HG03108 (cell line): ENCODE measurements at regions not wholly inside any gene's neighbourhood (a gene's known extent, or its start where the extent isn't known, plus 50 kb on each side); places are given as distances from the start of the nearest gene placed in this dataset.
"Not testable (repeated sequence)": the region's sequence is repeated elsewhere in the genome, so short reads cannot be mapped to it uniquely, and the experiment has no call there.

ENCODE experiments used
- ATAC-seq: cut with Tn5 transposase; IDR thresholded peaks from one replicate; pipeline ENCODE4 v1.9.1; 2021; ENCODE audit warnings: moderate library complexity; ENCODE audit not compliant: unreplicated experiment

DNA sequence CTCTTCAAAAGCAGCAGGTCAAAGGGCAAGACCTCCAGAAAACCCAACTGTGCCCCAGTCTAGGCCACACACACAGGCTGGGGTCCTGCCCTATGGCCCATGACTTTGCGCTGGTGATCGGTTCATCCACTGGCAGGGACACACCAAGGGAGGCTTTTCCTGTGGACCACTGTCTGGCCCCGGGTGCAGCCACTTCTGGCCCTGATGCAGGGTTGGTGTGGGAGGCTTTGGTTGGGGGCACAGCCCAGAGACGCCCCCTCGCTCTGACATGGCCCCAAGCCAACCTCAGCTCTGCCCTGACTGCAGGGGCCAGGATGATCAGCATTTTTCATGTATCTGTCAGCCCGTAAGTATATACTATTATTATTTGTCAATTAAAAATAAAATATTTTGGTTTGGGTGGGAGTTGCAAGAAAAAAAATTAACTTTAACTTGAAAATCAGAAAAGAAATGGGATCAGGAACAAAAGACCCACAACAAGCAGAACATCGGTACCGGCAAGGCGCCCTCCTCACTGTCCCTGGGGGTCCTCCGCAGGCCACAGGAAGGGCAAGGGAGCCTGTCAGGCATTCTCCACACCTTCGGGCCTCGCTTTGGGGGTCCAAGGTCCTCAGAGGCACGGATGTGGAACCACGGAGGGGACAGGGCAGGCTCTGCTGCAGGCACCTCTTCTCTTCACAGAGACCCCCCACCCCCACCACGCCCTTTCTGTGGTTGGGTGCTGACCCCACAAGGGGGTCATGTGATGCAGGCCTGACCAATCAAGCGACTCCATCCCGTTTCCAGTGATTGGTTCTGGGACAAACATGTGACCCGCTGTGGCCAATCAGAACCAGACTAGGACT, 181.5 kb upstream of the SFSWAP start:
- ATAC-seq = no peak

DNA sequence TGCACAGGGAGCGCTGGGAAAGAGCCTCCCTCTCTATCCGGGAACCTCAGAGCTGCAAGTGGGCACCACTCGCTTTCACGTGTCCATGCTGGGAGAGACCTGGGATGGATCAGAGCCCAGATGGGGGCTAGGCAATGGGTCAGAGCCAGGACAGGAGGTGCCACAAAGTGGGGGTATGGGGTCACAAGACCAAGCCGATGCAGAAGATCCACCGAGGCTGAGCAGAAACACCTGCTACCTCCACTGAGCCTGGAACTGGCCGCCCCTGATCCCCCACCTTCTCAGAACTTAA, 180.9 kb upstream of the SFSWAP start:
- no peak for ATAC-seq

DNA sequence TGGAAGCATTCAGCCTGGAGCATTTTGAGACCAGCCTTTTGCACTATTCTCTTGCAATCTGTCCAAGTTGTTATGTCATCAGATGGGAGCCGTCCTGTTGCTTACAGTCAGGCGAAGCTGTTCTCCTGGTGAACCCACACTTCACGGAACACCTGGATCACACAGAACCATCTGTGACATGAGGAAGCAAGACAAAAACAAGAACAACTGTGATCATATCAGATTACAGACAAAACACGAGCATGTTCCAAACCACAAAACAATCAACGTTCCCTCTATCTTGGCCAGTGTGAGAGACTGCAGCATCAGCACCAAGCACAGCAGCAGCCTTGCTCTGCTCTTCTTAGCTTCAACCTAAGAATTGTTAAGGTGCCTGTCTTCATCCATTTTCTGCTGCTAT, 180.5 kb upstream of the SFSWAP start:
- ATAC-seq = no peak

DNA sequence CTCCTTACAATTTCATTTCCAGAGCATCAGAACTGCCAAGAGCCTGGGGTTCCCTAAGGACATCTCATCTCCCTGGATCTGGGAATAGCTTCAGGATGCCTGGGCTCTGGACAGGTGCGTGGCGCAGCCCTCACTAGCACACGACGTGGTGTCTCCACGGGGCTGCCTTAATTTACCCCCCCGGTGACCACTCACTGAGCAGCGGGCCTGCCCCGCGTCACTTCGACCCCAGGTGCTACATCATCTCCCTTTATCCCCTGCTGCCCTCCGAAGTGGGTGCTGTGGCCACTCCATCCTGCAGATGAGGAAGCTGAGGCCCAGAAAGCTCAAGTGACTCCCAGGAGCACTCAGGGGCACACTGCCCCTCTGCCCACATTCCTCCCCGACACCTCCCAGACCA, 177.8 kb upstream of the SFSWAP start:
- ATAC-seq = no peak

DNA sequence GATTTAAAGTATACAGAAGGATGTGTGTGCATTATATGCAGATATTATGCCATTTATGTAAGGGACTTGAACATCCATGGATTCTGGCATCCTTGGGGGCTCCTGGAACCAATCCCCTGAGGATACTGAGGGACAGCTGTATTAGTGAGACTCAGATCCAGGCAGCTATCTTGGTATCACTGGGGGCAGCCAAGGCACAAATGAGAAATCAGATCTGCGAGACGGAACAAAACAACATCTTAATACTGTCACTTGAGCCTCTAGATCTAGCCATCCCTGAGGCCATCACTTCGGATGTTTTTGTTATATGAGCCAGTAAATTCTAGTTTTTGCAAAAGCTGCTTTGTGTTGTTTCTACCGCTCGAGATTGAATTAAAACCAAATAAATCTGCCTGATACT, 175.1 kb upstream of the SFSWAP start:
- ATAC-seq = no peak

DNA sequence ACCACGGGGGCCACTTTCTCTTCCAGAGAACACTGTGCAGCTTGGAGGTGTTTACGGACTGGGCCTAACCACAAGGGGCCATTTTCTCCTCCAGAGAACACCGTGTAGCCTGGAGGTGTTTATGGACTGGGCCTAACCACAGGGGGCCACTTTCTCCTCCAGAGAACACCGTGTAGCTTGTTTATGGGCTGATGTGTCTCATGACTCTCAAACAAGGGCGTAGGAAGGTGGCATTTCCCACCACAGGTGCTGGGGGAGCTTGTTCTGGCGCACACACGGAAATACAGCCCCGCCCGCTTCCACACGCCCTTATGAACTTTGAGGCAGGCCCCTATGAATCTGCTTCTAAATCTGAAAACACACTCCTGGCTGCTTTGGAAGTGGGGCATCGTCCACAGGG, 174.6 kb upstream of the SFSWAP start:
- no peak for ATAC-seq

DNA sequence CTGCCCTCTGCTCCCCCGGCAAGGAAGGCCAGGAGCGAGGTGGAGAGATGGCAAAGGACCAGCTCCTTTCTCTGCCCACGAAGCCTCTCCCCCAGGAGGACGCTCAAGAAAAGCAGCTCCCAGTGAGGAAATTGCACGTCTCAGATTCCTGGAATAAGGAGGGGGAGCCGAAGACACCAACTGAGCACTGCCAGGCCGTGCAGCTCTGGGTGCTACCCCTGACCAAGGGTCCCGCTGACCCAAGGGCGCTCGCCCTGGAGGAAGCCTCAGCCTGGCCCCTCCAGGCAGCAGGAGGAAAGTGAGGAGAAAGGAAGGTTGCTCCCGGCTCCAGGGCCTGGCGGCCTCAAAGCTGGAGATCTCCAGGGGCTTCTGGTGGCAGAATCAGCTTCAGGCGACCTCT, 174.1 kb upstream of the SFSWAP start:
- ATAC-seq = no peak

DNA sequence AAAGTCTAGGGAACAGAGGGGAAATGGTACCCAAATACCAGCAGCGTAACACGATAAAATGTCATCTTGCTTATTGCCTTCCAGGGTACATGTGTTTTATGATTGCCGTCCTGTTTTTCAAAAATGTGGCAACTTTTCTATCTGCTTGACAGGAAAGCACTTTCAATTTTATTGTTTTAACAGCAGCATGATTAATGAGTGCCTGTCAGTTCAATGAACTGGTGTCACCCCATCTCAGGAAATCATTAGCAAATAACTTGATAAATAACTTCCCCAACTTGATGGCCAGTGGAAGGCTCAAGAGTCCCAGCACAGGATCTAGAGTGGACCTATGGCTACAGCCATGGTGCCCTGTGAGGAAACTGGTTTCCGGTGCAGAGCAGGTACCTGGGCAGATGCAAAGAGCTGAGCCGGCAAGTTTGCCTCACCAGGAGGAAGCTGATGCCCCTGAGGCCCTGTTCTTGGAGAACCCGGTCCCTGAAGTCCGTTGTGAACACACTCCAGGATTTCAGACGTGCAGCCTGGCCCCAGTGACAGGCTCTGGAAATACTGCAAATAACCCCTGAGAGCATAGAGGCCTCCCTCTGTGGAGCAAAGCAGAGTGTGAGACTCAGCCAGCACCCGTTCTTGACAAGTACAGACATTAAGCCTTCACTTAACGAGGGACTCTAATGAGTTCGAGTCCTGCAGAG, 173.5 kb upstream of the SFSWAP start:
- no peak for ATAC-seq

DNA sequence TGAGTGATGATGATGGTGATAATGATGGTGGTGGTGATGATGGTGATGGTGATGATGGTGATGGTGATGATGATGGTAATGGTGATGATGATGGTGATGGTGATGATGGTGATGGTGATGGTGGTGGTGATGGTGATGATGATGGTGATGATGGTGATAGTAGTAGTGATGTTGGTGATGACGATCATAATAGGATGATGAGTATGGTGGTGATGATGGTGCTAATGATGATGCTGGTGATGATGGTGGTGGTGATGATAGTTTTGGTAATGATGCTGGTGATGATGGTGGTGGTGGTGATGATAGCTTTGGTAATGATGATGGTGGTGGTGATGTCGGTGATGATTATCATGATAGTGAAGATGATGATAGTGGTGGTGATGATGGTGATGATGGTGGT, 171.5 kb upstream of the SFSWAP start:
- ATAC-seq = no peak

DNA sequence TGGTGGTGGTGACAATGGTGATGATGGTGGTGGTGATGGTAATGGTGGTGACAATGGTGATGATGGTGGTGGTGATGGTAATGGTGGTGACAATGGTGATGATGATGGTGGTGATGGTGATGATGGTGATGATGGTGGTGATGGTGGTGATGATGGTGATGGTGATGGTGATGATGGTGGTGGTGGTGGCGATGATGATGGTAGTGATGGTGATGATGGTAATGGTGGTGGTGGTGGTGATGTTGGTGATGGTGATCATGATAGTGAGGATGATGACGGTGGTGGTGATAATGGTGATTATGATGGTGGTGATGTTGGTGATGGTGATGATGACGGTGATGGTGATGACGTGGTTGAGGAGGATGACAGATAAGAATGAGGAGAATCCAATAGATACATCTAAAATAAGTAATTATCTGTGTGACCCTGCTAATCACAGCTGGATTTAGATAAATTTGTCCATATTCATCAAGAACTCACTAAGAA, 170.7 kb upstream of the SFSWAP start:
- ATAC-seq = no peak

DNA sequence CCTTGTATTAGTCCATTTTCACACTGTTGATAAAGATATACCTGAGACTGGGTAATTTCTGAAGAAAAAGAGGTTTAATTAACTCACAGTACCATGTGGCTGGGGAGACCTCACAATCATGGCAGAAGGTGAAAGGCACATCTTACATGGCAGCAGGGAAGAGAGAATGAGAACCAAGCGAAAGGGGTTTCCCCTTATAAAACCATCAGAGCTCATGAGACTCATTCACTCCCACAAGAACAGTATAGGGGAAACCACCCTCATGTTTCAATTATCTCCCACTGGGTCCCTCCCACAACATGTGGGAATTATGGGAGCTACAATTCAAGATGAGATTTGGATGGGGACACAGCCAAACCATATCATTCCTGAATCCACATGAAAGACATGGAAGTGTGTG, 169.4 kb upstream of the SFSWAP start:
- ATAC-seq = not testable (repeated sequence)

DNA sequence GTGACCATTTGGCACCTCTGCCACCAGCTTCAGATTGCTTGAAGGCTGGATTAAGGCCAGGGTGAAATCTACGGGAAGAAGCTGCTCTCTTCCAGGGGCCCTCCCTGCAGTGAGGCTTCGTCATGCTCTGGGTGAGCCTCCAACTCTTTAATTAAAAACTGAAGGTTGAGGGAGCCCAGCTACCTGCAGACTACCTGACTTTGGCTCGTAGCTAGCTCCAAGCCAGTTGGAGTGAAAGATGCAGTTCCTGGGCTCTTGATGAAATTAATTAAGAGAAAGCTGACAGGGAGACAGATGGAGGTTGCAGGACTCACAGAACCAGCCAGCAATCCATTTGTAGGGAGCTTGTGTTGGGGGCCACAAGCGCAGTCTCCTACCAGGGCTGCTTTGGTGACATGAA, 168.5 kb upstream of the SFSWAP start:
- no peak for ATAC-seq

DNA sequence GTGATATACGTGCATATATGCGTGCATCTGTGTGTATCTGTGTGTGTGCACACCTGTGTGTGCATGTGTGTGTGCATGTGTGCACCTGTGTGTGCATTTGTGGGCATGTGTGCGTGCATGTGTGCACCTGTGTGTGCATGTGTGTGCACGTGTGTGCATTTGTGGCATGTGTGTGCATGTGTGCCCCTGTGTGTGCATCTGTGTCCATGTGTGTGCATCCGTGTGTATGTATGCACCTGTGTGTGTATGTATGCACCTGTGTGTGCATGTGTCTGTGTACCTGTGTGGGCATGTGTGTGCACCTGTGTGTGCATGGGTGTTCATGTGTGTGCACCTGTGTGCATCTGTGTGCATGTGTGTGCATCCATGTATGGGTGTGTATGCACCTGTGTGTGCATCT, 167.8 kb upstream of the SFSWAP start:
- no peak for ATAC-seq

DNA sequence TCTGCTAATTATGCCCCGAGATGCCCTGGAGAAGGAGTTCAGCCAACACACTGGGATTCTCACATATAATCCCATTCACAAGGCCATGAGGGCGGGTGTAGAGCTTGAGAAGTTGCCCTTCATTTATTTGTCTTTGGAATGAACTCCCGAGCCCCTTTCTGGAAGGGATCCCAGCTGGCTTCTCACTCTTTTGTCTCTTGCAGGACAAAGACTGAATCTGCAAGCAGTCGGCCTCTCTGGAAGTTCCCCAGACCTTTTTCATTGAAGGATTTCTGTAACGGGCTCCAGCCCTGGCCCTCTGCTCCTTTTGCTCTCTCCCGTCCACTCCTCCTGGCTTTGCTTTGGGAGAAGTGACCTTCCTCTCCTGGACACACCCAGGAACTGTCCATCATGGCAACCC, 163.3 kb upstream of the SFSWAP start:
- no peak for ATAC-seq

DNA sequence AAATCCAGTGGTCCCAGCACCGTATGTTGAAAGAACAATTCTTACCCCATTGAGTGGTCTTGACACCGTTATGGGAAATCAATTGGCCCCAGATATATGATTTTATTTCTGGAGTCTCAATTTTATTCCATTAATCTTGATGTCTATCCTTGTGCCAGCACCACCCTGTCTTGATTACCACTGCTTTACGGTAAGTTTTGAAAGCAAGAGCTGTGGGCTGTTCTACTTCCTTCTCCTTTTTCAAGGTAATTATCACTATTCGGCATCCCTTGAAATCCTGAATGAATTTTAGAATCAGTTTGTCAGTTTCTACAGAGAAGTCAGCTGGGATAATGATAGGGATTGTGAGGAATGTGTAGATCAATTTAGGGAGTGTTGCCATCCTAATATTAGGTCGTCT, 160.8 kb upstream of the SFSWAP start:
- ATAC-seq = no peak

DNA sequence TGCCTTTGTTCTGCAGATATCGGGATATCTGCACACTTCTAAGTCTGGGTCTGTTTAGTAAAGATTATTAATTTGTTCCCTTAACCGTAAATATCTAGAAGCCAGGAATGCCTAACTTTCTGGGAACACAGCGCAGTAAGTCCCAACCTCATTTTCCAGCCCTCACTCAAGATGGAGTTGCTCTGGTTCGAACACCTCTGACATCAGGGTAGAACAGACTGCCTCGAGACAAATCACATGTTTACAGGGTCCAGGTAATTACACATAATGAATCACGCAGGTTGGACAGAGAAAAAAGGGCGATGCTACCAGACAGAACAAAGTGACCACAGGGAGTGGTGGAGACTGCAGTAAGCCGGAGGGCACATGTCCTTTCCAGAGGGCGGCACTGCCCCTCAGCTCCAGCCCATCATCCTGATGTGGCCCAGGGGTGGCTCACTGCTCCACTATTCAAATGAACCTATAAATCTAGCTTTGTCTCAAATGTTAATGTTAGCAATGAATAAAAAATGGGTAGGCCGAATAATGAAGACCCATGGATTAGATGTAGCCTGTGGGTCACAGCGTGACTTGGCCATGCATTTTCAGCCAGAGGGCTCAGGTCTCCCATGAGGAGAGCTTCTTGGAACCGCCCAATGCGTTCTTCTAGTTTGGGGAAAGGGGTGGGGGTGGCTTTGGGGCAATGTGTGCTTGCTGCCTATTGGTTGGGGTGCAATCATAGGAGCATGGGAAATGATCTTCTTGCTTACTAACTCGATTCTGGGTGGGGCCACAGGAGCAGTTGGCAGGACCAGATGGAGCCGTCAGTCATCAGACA, 159.0 kb upstream of the SFSWAP start:
- no peak for ATAC-seq

DNA sequence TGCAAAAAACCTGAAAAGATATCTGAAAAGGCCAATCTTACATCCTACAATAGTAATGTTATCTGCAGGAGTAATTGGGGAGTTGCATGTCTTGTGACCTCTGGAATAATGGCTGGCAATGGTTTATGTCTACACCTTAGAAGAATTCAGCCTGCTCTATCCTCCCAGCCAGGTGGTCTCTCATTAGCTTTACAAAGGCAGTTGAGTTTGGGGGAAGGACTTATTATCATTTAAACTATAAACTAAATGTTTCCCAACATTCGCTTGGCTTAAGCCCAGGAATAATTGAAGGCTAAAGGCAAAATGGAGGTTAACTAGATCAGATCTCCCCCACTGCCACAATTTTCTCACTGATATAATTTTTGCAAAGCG, 158.4 kb upstream of the SFSWAP start:
- ATAC-seq = no peak

DNA sequence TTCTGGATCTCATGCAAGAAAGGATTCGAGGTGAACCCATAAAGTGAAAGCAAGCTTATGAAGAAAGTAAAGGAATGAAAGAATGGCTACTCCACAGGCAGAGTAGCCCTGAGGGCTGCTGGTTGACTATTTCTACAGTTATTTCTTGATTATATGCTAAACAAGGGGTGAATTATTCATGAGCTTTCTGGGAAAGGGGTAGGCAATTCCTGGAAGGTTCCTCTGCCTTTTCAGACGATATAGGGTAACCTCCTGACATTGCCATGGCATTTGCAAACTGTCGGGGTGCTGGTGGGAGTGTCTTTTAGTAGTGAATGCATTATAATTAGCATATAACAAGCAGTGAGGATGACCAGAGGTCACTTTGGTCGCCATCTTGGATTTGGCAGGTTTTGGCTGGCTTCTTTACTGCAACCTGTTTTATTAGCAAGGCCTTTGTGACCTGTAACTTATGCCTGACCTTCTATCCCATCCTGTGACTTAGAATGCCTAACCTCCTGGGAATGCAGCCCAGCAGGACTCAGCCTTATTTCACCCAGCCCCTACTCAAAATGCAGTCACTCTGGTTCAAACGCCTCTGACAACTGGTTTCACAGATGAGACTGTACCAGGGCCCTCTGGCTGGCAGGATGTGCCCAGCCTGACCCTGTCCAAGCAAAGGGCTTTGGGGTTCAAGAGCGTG, 157.7 kb upstream of the SFSWAP start:
- no peak for ATAC-seq

DNA sequence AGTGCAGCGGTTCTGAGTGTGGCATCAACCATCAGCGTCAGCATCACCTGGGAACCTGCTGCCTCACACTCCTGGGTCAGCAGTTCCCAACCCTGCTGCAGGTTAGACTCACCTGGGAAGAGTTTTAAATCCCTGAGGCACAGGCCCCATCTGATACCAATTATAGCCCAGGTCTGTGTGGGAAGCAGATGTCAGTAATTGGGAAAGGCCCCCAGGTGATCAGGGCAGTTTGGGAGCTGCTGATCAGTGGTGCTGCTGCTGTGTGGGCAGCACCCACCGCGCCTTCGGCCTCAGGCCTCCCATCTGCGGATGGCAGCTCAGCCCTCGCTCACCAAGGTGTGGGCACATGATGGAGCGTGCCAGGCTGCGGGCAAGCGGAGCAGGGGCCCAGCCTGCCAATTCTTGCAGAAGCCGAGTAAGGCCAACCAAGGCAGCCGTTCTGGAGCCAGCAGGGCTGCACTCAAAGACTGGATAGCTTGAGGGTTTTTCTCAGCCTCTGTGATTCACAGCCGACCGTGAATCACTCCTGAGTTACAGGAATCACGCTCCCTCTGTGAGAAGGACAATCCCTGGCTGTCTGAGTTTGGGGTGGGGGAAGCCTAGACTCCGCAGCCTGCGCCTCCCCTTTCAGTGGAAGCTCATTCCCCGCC, 155.6 kb upstream of the SFSWAP start:
- no peak for ATAC-seq

DNA sequence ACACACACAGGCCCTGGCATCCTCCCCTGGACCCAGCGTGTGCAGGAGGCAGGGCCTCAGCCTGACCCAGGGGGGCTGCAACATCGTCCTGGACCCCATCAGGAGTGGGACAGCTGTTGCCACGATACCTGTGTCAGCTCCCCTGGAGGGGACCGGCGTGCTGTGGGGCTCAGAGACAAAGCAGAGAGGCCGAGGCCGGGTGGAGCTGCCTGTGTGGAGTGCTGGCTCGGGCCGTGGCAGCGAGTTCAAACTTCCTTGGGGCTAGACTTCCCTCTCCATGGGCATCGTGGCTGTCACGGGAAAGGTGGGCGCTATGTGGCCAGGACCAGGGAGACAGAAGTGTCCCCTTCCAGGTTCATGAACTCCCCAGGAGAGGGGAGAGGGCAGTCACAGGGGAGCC, 155.0 kb upstream of the SFSWAP start:
- no peak for ATAC-seq
